CD4-positive, alpha-beta T cell (primary cell): ENCODE measurements at regions not wholly inside any gene's neighbourhood (a gene's known extent, or its start where the extent isn't known, plus 50 kb on each side); places are given as distances from the start of the nearest gene placed in this dataset.

Experiments
- ATAC-seq: fragments of 200-7000 bp; cut with Tn5 transposase; one replicate; pipeline ENCODE4 v1.10.0; 2022; ENCODE audit warnings: mild to moderate bottlenecking; ENCODE audit not compliant: poor library complexity
- CTCF ChIA-PET: fragments of 350-600 bp; sonication (Branson Sonifier 250); formaldehyde crosslinking; loops from one replicate; lab custom pipeline; 2021; ENCODE audit warnings: antibody characterized with exemption, inconsistent platforms; lab: Charles Lee
- POLR2A ChIA-PET: fragments of 350-600 bp; sonication (Branson Sonifier 250); formaldehyde crosslinking; loops from one replicate; lab custom pipeline; 2021; ENCODE audit warnings: antibody characterized with exemption, inconsistent platforms; lab: Charles Lee
- DNase-seq, 14 experiments: peaks; one replicate each; pipeline ENCODE4 v3.0.0-alpha.2; 2013 to 2020; ENCODE audit warnings: mixed read lengths in 2 of 14
- H3K27ac ChIP-seq, 2 donors: one replicate each; pipeline versions ENCODE4 v1.5.1 to v1.7.0; 2013; ENCODE audit warnings: low read length in 2 of 2, low read depth in 1 of 2, mild to moderate bottlenecking in 1 of 2
- H3K27me3 ChIP-seq, 2 experiments: 1 replicate in 1 of 2; 2 replicates in 1 of 2; pipeline versions ENCODE4 v1.6.1 to v1.7.0; 2013; ENCODE audit warnings: low read length in 2 of 2, control low read depth in 1 of 2, mild to moderate bottlenecking in 1 of 2, moderate library complexity in 1 of 2; ENCODE audit not compliant: insufficient read depth in 2 of 2, control insufficient read depth in 1 of 2
- H3K36me3 ChIP-seq: one replicate; pipeline ENCODE4 v1.6.1; 2013; ENCODE audit warnings: low read length, control low read depth; ENCODE audit not compliant: insufficient read depth
- H3K4me1 ChIP-seq: one replicate; pipeline ENCODE4 v1.6.1; 2013; ENCODE audit warnings: low read length, control low read depth; ENCODE audit not compliant: insufficient read depth
- H3K4me3 ChIP-seq: one replicate; pipeline ENCODE4 v1.5.1; 2013; ENCODE audit warnings: mild to moderate bottlenecking, low read length, moderate library complexity
- H3K9me3 ChIP-seq, 2 experiments: 1 replicate in 1 of 2; 2 replicates in 1 of 2; pipeline versions ENCODE4 v1.6.1 to v1.7.0; 2013; ENCODE audit warnings: low read length in 2 of 2, mild to moderate bottlenecking in 2 of 2, control low read depth in 1 of 2, moderate library complexity in 1 of 2; ENCODE audit not compliant: control insufficient read depth in 1 of 2, insufficient read depth in 1 of 2
- H3K27ac Mint-ChIP-seq: one replicate; pipeline ENCODE4 v1.8.0; 2020; ENCODE audit warnings: mixed read lengths
- H3K27me3 Mint-ChIP-seq: one replicate; pipeline ENCODE4 v1.8.0; 2021; ENCODE audit warnings: mixed read lengths
- H3K36me3 Mint-ChIP-seq: one replicate; pipeline ENCODE4 v1.8.0; 2021; ENCODE audit warnings: low read depth, mixed read lengths
- H3K4me1 Mint-ChIP-seq: one replicate; pipeline ENCODE4 v1.8.0; 2021; ENCODE audit warnings: low read depth, mixed read lengths
- H3K4me3 Mint-ChIP-seq: one replicate; pipeline ENCODE4 v1.8.0; 2020; ENCODE audit warnings: mild to moderate bottlenecking, mixed read lengths
- H3K9me3 Mint-ChIP-seq: one replicate; pipeline ENCODE4 v1.8.0; 2020; ENCODE audit warnings: mixed read lengths
- CTCF ChIP-seq: fragments of 200-600 bp; IDR thresholded peaks from one replicate; pipeline ENCODE4 v1.8.0; 2022; ENCODE audit warnings: antibody characterized with exemption, mild to moderate bottlenecking
- intact Hi-C, 2 experiments: fragments of 100-400 bp; cut with DNase I in 1 of 2; cut with micrococcal nuclease in 1 of 2; formaldehyde crosslinking; loops; one replicate each; pipeline versions ENCODE4 v1.15.1 to v1.9.0; 2023 to 2025; cut with DNase I, micrococcal nuclease

- Mint-ChIP-seq H3K9me3 (no peaks in the 10 kb centered on the region), H3K27me3 (peaks cover 5% of the 10 kb centered on the region), H3K36me3 (no peaks in the 10 kb centered on the region), H3K4me3 (no peak overlapping the region), H3K27ac (no peak overlapping the region), H3K4me1 (peaks cover 9% of the 10 kb centered on the region)
- Histone ChIP-seq H3K4me3 (no peak overlapping the region), H3K9me3 (no peaks in the 10 kb centered on the region), H3K27ac (no peak overlapping the region), H3K36me3 (no peaks in the 10 kb centered on the region), H3K4me1 (no peaks in the 10 kb centered on the region), H3K27me3 (no peaks in the 10 kb centered on the region)
- ATAC-seq: no peak
- intact Hi-C loops: no loop called here
- TF ChIP-seq CTCF: no peak
- POLR2A ChIA-PET: no interaction called here
- CTCF ChIA-PET: no interaction called here
- no peak for DNase-seq
Measured at GRCh38 chr10:69732826-69733150, 68.9 kb upstream of the COL13A1 start.

GRCh38 chr10:69733791-69734261, 67.9 kb upstream of the COL13A1 start:
- no peak overlapping the region for H3K27ac ChIP-seq
- Mint-ChIP-seq H3K27me3 (no peaks in the 10 kb centered on the region), H3K9me3 (no peaks in the 10 kb centered on the region), H3K4me3 (no peak overlapping the region), H3K27ac (no peak overlapping the region), H3K4me1 (peaks cover 9% of the 10 kb centered on the region), H3K36me3 (no peaks in the 10 kb centered on the region)
- no peaks in the 10 kb centered on the region for H3K36me3 ChIP-seq
- no peaks in the 10 kb centered on the region for H3K27me3 ChIP-seq
- H3K4me3 ChIP-seq: no peak overlapping the region
- no peaks in the 10 kb centered on the region for H3K4me1 ChIP-seq
- no peaks in the 10 kb centered on the region for H3K9me3 ChIP-seq
- ChIA-PET CTCF (interaction anchor here (0.6 kb wide), 1 partner anchor 1337 kb away, joined by 3 read pairs; no protein-coding TSS in a partner anchor), POLR2A (no interaction called here)
- DNase-seq: no peak
- no peak for TF ChIP-seq CTCF
- intact Hi-C loops: no loop called here
- no peak for ATAC-seq

- intact Hi-C loops: no loop called here
- H3K27me3 ChIP-seq: no peaks in the 10 kb centered on the region
- H3K27ac Mint-ChIP-seq: no peak overlapping the region
- DNase-seq: no peak
- no peak overlapping the region for H3K4me3 Mint-ChIP-seq
- ATAC-seq: no peak
- H3K4me3 ChIP-seq: no peak overlapping the region
- H3K4me1 Mint-ChIP-seq: peaks cover 9% of the 10 kb centered on the region
- H3K27ac ChIP-seq: no peak overlapping the region
- no peaks in the 10 kb centered on the region for H3K9me3 ChIP-seq
- POLR2A ChIA-PET: no interaction called here
- H3K4me1 ChIP-seq: no peaks in the 10 kb centered on the region
- H3K36me3 ChIP-seq: no peaks in the 10 kb centered on the region
- H3K36me3 Mint-ChIP-seq: no peaks in the 10 kb centered on the region
- no peak for TF ChIP-seq CTCF
- CTCF ChIA-PET: no interaction called here
- no peaks in the 10 kb centered on the region for H3K27me3 Mint-ChIP-seq
- no peaks in the 10 kb centered on the region for H3K9me3 Mint-ChIP-seq
Measured at GRCh38 chr10:69734416-69734796, 67.3 kb upstream of the COL13A1 start.
